ENCODE measurements at regions not wholly inside any gene's neighbourhood (a gene's known extent, or its start where the extent isn't known, plus 50 kb on each side); places are given as distances from the start of the nearest gene placed in this dataset.

GRCh38 chr14:104243200-104243599, 104.8 kb downstream of the KIF26A start:
- FAIRE-seq (no peak), DNase-seq (ENCODE audit: low read depth in 1 of 2, low spot score in 1 of 2) (no peak)

DNA sequence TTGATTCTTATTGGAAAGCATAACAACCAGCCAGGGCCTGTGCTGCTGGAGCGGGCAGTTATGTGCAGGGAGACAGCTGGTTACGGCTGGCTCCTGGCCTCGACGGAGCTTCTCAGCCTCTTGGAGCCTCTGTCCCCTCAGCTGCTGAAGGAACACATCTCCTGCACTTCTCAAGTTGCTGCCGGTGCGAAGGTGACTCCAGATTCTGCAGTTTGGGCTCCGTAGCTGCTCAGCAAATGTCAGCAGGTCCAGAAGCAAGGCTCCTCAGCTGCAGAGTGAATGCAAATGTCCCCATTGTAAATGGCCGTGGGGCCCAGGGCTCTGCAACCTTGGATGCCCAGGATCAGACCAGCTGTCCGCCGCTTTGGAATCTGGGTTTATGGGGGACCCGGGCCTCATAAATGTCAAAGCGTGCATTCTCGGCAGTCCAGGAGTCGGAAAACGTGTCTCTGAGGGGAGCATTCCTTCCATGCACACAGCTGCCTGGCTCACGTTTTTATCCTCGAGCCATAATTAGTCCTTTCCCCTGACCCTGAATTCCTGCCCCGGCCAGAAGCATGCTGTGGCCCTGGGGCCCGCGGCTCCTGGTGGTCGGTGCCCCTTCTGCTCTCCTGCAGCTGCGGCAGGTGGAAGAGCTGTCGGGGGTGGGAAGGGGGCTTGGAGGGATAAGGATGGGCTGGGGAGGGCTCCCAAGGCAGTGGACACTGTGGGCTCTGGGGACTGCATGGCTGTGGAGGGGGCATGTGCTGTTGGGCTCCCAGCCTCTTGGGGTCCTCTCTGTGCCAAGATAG, 106.0 kb downstream of the KIF26A start:
- FAIRE-seq = no peak
- no peak for ATAC-seq
- H3K9me3 ChIP-seq = no peaks in the 10 kb centered on the region; the same call in 1 of the 3 replicates
- no peaks in the 10 kb centered on the region for H3K4me1 ChIP-seq
- no peak overlapping the region for H3K4me2 ChIP-seq
- no peak overlapping the region for H3K27ac ChIP-seq
- no peak for TF ChIP-seq CEBPB (IDR thresholded peaks at IDR 0.05)
- TF ChIP-seq MAZ (IDR thresholded peaks at IDR 0.05; ENCODE audit: borderline replicate concordance, low read depth, low read length) = no peak
- TF ChIP-seq RFX5 (IDR thresholded peaks at IDR 0.05) = no peak
- TF ChIP-seq JUN (IDR thresholded peaks at IDR 0.05) = no peak
- TF ChIP-seq GATA3 (IDR thresholded peaks at IDR 0.05; ENCODE audit: borderline replicate concordance) = no peak
- TF ChIP-seq, protein P1, sequence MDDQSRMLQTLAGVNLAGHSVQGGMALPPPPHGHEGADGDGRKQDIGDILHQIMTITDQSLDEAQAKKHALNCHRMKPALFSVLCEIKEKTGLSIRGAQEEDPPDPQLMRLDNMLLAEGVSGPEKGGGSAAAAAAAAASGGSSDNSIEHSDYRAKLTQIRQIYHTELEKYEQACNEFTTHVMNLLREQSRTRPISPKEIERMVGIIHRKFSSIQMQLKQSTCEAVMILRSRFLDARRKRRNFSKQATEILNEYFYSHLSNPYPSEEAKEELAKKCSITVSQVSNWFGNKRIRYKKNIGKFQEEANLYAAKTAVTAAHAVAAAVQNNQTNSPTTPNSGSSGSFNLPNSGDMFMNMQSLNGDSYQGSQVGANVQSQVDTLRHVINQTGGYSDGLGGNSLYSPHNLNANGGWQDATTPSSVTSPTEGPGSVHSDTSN (IDR thresholded peaks at IDR 0.05) = no peak
- WGBS (ENCODE audit: missing lambda C conversion rate) = 48% methylated on average over 17 of the region's 23 CpGs
- CTCF ChIA-PET = interaction anchor here (1.1 kb wide), 1 partner anchor 16 kb away, joined by 3 read pairs; no protein-coding TSS in a partner anchor
- no peak overlapping the region for H3K4me3 ChIP-seq
- DNase-seq (ENCODE audit: low read depth in 1 of 2, low spot score in 1 of 2) = no peak
- POLR2A ChIA-PET = no interaction called here

More at GRCh38 chr14:104243200-104243599, 104.8 kb downstream of the KIF26A start:
- H3K27ac ChIP-seq = no peak overlapping the region
- ATAC-seq = no peak
- no peaks in the 10 kb centered on the region; the same call in 1 of the 3 replicates for H3K9me3 ChIP-seq
- WGBS (ENCODE audit: missing lambda C conversion rate) = 8% methylated on average over 1 of the region's 1 CpG
- H3K4me1 ChIP-seq = no peaks in the 10 kb centered on the region
- TF ChIP-seq KDM5A (IDR thresholded peaks at IDR 0.05) = no peak
- TF ChIP-seq SREBF2 (IDR thresholded peaks at IDR 0.05) = no peak
- no peak for TF ChIP-seq HOXB5 (CRISPR knock-in tag; IDR thresholded peaks at IDR 0.05)
- no peak for TF ChIP-seq JUNB (IDR thresholded peaks at IDR 0.05)
- no peak for TF ChIP-seq USF2 (IDR thresholded peaks at IDR 0.05)
- TF ChIP-seq, protein P1 (IDR thresholded peaks at IDR 0.05) = no peak
- TF ChIP-seq MAFK (IDR thresholded peaks at IDR 0.05; ENCODE audit: partially characterized antibody) = no peak
- TF ChIP-seq BHLHE40 (IDR thresholded peaks at IDR 0.05; ENCODE audit: low read depth, low read length) = no peak
- TF ChIP-seq JUN (IDR thresholded peaks at IDR 0.05) = no peak
- no peak for TF ChIP-seq ZNF302 (CRISPR knock-in tag; IDR thresholded peaks at IDR 0.05)
- no peak for TF ChIP-seq RCOR1 (IDR thresholded peaks at IDR 0.05; ENCODE audit: low read depth, low read length)
- no peak for TF ChIP-seq TFCP2L1 (CRISPR knock-in tag; IDR thresholded peaks at IDR 0.05)
- TF ChIP-seq HDAC2 (IDR thresholded peaks at IDR 0.05) = no peak
- TF ChIP-seq, protein P2, sequence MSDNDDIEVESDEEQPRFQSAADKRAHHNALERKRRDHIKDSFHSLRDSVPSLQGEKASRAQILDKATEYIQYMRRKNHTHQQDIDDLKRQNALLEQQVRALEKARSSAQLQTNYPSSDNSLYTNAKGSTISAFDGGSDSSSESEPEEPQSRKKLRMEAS (IDR thresholded peaks at IDR 0.05) = no peak
- TF ChIP-seq EHF (CRISPR knock-in tag; IDR thresholded peaks at IDR 0.05) = no peak
- no peak for TF ChIP-seq HEYL (CRISPR knock-in tag; IDR thresholded peaks at IDR 0.05)
- no peak overlapping the region for H3K4me2 ChIP-seq
- no peak overlapping the region for H3K4me3 ChIP-seq
- POLR2A ChIA-PET = no interaction called here
- CTCF ChIA-PET = interaction anchor here (1.1 kb wide), 1 partner anchor 15 kb away, joined by 3 read pairs; no protein-coding TSS in a partner anchor

- WGBS (ENCODE audit: missing lambda C conversion rate) = 6% methylated on average over 3 of the region's 3 CpGs
- no peak for TF ChIP-seq TFCP2L1 (CRISPR knock-in tag; IDR thresholded peaks at IDR 0.05)
- TF ChIP-seq, protein P3, sequence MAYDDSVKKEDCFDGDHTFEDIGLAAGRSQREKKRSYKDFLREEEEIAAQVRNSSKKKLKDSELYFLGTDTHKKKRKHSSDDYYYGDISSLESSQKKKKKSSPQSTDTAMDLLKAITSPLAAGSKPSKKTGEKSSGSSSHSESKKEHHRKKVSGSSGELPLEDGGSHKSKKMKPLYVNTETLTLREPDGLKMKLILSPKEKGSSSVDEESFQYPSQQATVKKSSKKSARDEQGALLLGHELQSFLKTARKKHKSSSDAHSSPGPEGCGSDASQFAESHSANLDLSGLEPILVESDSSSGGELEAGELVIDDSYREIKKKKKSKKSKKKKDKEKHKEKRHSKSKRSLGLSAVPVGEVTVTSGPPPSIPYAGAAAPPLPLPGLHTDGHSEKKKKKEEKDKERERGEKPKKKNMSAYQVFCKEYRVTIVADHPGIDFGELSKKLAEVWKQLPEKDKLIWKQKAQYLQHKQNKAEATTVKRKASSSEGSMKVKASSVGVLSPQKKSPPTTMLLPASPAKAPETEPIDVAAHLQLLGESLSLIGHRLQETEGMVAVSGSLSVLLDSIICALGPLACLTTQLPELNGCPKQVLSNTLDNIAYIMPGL (CRISPR knock-in tag; IDR thresholded peaks at IDR 0.05; ENCODE audit: borderline replicate concordance) = no peak
- TF ChIP-seq MAZ (IDR thresholded peaks at IDR 0.05; ENCODE audit: borderline replicate concordance, low read depth, low read length) = no peak
- ChIA-PET POLR2A (no interaction called here), CTCF (no interaction called here)
- no peak for ATAC-seq
- Histone ChIP-seq H3K4me2 (no peak overlapping the region), H3K27ac (no peak overlapping the region), H3K4me1 (no peaks in the 10 kb centered on the region), H3K4me3 (no peak overlapping the region), H3K9me3 (no peaks in the 10 kb centered on the region; the same call in 1 of the 3 replicates)
- DNase-seq (ENCODE audit: low read depth in 1 of 2, low spot score in 1 of 2) = no peak
- no peak for FAIRE-seq
Measured at GRCh38 chr14:104245075-104245474, 106.7 kb downstream of the KIF26A start.

Data from A549 (cell line).